ENCODE measurements at regions not wholly inside any gene's neighbourhood (a gene's known extent, or its start where the extent isn't known, plus 50 kb on each side); places are given as distances from the start of the nearest gene placed in this dataset.

DNA sequence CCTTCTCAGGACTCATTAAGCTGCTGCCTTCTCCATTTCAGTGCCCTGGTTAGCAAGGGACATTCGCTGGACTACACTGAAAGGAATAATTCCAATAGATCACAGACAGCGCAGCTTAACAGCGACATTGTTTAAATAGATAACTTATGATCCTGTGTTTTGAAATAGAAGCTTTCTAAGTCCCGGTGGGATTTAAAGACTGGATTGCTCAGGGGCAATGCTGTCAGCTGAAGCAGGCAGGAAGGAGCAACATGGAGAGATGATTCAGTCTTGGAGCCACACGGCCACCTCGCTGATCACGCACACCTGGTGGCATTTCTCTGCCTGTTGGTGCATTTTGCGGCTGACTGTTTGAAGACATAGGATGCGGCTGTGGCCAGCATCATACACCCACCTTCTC is 292.0 kb downstream of the FOXL1 start:
- TF ChIP-seq EZH2 (IDR thresholded peaks at IDR 0.05; ENCODE audit: insufficient read depth, poor library complexity, severe bottlenecking) (no peak), EZH2phosphoT487 (IDR thresholded peaks at IDR 0.05; ENCODE audit: insufficient read depth, low read depth) (no peak)

Measured in GM23248 (cell line).